Prostate gland (tissue), 2 donors: ENCODE measurements at regions not wholly inside any gene's neighbourhood (a gene's known extent, or its start where the extent isn't known, plus 50 kb on each side); places are given as distances from the start of the nearest gene placed in this dataset.

ENCODE experiments used
- POLR2A ChIP-seq: fragments of 450-650 bp; IDR thresholded peaks from one replicate; pipeline ENCODE4 v1.6.1; 2016; ENCODE audit warnings: antibody characterized with exemption, mild to moderate bottlenecking
- POLR2AphosphoS5 ChIP-seq: sonication (generic); formaldehyde crosslinking; IDR thresholded peaks from one replicate; pipeline ENCODE4 v1.6.1; 2017; ENCODE audit warnings: antibody characterized with exemption
- TF ChIP-seq, protein P1 (sequence below), 4 experiments: fragments of 200-600 bp in 2 of 4; fragments of 450-650 bp in 2 of 4; sonication (generic) in 2 of 4; IDR thresholded peaks; 1 replicate in 3 of 4; 2 replicates in 1 of 4; pipeline ENCODE4 v1.5.1; 2016 to 2019; ENCODE audit warnings: antibody characterized with exemption in 4 of 4, mild to moderate bottlenecking in 2 of 4, moderate library complexity in 2 of 4

- TF ChIP-seq, protein P1, sequence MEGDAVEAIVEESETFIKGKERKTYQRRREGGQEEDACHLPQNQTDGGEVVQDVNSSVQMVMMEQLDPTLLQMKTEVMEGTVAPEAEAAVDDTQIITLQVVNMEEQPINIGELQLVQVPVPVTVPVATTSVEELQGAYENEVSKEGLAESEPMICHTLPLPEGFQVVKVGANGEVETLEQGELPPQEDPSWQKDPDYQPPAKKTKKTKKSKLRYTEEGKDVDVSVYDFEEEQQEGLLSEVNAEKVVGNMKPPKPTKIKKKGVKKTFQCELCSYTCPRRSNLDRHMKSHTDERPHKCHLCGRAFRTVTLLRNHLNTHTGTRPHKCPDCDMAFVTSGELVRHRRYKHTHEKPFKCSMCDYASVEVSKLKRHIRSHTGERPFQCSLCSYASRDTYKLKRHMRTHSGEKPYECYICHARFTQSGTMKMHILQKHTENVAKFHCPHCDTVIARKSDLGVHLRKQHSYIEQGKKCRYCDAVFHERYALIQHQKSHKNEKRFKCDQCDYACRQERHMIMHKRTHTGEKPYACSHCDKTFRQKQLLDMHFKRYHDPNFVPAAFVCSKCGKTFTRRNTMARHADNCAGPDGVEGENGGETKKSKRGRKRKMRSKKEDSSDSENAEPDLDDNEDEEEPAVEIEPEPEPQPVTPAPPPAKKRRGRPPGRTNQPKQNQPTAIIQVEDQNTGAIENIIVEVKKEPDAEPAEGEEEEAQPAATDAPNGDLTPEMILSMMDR (IDR thresholded peaks at IDR 0.05), result no peak
- TF ChIP-seq POLR2A, result no peak
- TF ChIP-seq POLR2AphosphoS5, result no peak
These were observed 527.6 kb upstream of the ID2 start for GRCh38 chr2:8154270-8154669.
